Prostate gland (tissue), 2 donors: ENCODE measurements at regions not wholly inside any gene's neighbourhood (a gene's known extent, or its start where the extent isn't known, plus 50 kb on each side); places are given as distances from the start of the nearest gene placed in this dataset.

ENCODE experiments used
- DNase-seq: peaks from one replicate; pipeline ENCODE4 v3.0.0-alpha.2; 2019; ENCODE audit warnings: low spot score
- H3K27ac ChIP-seq, 2 donors: fragments of 200-600 bp; sonication (generic); 2 replicates each; pipeline ENCODE4 v1.5.1; 2017 to 2019
- H3K27me3 ChIP-seq: fragments of 200-600 bp; sonication (generic); replicated peaks from 2 replicates; pipeline ENCODE4 v1.5.1; 2019; ENCODE audit not compliant: insufficient read depth
- H3K36me3 ChIP-seq, 2 donors: fragments of 200-600 bp; sonication (generic); 1 replicate in 1 of 2; 2 replicates in 1 of 2; pipeline versions ENCODE4 v1.5.1 to v1.8.1; 2017 to 2019
- H3K4me1 ChIP-seq: fragments of 200-600 bp; sonication (generic); replicated peaks from 2 replicates; pipeline ENCODE4 v1.5.1; 2019
- H3K4me3 ChIP-seq, 2 donors: fragments of 200-600 bp; sonication (generic); 2 replicates each; pipeline ENCODE4 v1.5.1; 2017 to 2019
- H3K9me3 ChIP-seq: fragments of 200-600 bp; sonication (generic); 2 replicates; pipeline ENCODE4 v1.5.1; 2017
- CTCF ChIP-seq, 4 experiments: fragments of 200-600 bp in 2 of 4; fragments of 450-650 bp in 2 of 4; sonication (generic) in 2 of 4; IDR thresholded peaks; 1 replicate in 3 of 4; 2 replicates in 1 of 4; pipeline ENCODE4 v1.5.1; 2016 to 2019; ENCODE audit warnings: antibody characterized with exemption in 4 of 4, mild to moderate bottlenecking in 2 of 4, moderate library complexity in 2 of 4
- POLR2A ChIP-seq: fragments of 450-650 bp; IDR thresholded peaks from one replicate; pipeline ENCODE4 v1.6.1; 2016; ENCODE audit warnings: antibody characterized with exemption, mild to moderate bottlenecking
- POLR2AphosphoS5 ChIP-seq: sonication (generic); formaldehyde crosslinking; IDR thresholded peaks from one replicate; pipeline ENCODE4 v1.6.1; 2017; ENCODE audit warnings: antibody characterized with exemption
- WGBS: methylation state at CpG from one replicate; pipeline ENCODE4 v1.1.5; 2018; 5-methylcytosine and 5-hydroxymethylcytosine counted together
- intact Hi-C: fragments of 100-400 bp; cut with DNase I; formaldehyde crosslinking; loops from one replicate; pipeline ENCODE4 v1.14.2; 2022

GRCh38 chr1:70672442-70672888 is 261.4 kb downstream of the CTH start:
- Histone ChIP-seq H3K27ac (no peak overlapping the region), H3K36me3 (no peaks in the 10 kb centered on the region), H3K27me3 (no peaks in the 10 kb centered on the region), H3K4me3 (no peak overlapping the region), H3K9me3 (no peaks in the 10 kb centered on the region), H3K4me1 (no peaks in the 10 kb centered on the region)
- intact Hi-C loops = no loop called here
- no peak for DNase-seq
- no peak for TF ChIP-seq POLR2AphosphoS5
- no peak for TF ChIP-seq CTCF (IDR thresholded peaks at IDR 0.05)
- no peak for TF ChIP-seq POLR2A
- 63% methylated on average over 3 of the region's 3 CpGs for WGBS

- DNase-seq = no peak
- 53% methylated on average over 3 of the region's 3 CpGs for WGBS
- Histone ChIP-seq H3K36me3 (no peaks in the 10 kb centered on the region), H3K9me3 (no peaks in the 10 kb centered on the region), H3K27ac (no peak overlapping the region), H3K27me3 (no peaks in the 10 kb centered on the region), H3K4me3 (no peak overlapping the region), H3K4me1 (no peaks in the 10 kb centered on the region)
- TF ChIP-seq POLR2AphosphoS5 (no peak), POLR2A (no peak), CTCF (IDR thresholded peaks at IDR 0.05) (no peak)
- intact Hi-C loops = no loop called here
These were observed 264.0 kb downstream of the CTH start for GRCh38 chr1:70674941-70675685.

GRCh38 chr1:70675737-70676156 is 264.7 kb downstream of the CTH start:
- Histone ChIP-seq H3K27me3 (no peaks in the 10 kb centered on the region), H3K9me3 (no peaks in the 10 kb centered on the region), H3K36me3 (no peaks in the 10 kb centered on the region), H3K4me1 (no peaks in the 10 kb centered on the region), H3K4me3 (no peak overlapping the region), H3K27ac (no peak overlapping the region)
- 35% methylated on average over 5 of the region's 5 CpGs for WGBS
- DNase-seq = no peak
- intact Hi-C loops = no loop called here
- TF ChIP-seq POLR2A = no peak
- TF ChIP-seq POLR2AphosphoS5 = no peak
- TF ChIP-seq CTCF (IDR thresholded peaks at IDR 0.05) = no peak

GRCh38 chr1:70685300-70686286 is 274.5 kb downstream of the CTH start:
- WGBS = 76% methylated on average over 12 of the region's 13 CpGs

More at GRCh38 chr1:70685300-70686286, 274.5 kb downstream of the CTH start:
- intact Hi-C loops = loop anchor here (2.0 kb wide), 1 partner anchor 363 kb away; no protein-coding TSS in a partner anchor
- H3K27ac ChIP-seq = no peak overlapping the region
- H3K27me3 ChIP-seq = no peaks in the 10 kb centered on the region
- DNase-seq = peak; percentile 27
- peak; percentile 47 to 57 (median 54) for TF ChIP-seq CTCF (IDR thresholded peaks at IDR 0.05)
- no peak for TF ChIP-seq POLR2AphosphoS5
- no peaks in the 10 kb centered on the region for H3K9me3 ChIP-seq
- no peaks in the 10 kb centered on the region for H3K36me3 ChIP-seq
- no peak overlapping the region for H3K4me3 ChIP-seq
- H3K4me1 ChIP-seq = no peaks in the 10 kb centered on the region
